ENCODE measurements at regions not wholly inside any gene's neighbourhood (a gene's known extent, or its start where the extent isn't known, plus 50 kb on each side); places are given as distances from the start of the nearest gene placed in this dataset.

DNA sequence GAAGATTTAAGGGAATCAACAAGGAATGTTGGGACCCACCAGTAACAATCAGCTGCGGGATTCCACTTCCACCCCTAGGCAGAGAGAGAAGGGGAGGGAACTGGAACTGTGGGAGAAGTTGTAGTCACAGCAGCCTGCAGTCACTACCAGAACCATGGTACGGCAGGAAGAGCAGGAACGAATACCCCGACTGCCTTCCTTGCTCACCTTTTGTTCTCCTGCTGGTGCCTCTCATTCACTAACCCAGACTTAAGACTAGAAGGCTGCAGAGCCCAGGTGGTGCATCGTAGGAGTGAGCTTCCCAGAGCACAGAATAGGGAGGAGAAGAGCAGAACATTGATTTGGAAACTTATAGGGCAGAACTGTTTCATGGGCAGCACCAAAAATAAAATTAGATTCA lies 154.2 kb downstream of the DYRK2 start:
- Mint-ChIP-seq H3K4me1 (ENCODE audit: insufficient read depth, unreplicated experiment) (no peaks in the 10 kb centered on the region), H3K4me3 (ENCODE audit: unreplicated experiment) (no peak overlapping the region), H3K9me3 (ENCODE audit: unreplicated experiment) (no peaks in the 10 kb centered on the region), H3K36me3 (ENCODE audit: insufficient read depth, unreplicated experiment) (no peaks in the 10 kb centered on the region), H3K27ac (ENCODE audit: low read depth, unreplicated experiment) (no peak overlapping the region), H3K27me3 (ENCODE audit: insufficient read depth, unreplicated experiment) (no peaks in the 10 kb centered on the region)
- no peak for TF ChIP-seq CTCF (IDR thresholded peaks at IDR 0.05; ENCODE audit: unreplicated experiment)
- POLR2A ChIA-PET: interaction anchor here (0.7 kb wide), 1 partner anchor 13 kb away, joined by 3 read pairs; no protein-coding TSS in a partner anchor
- intact Hi-C loops (cut with micrococcal nuclease): no loop called here
- no peak for DNase-seq (ENCODE audit: unreplicated experiment)
- CTCF ChIA-PET: no interaction called here
- BruUV-seq (replicated peaks): no TSS peak

DNA sequence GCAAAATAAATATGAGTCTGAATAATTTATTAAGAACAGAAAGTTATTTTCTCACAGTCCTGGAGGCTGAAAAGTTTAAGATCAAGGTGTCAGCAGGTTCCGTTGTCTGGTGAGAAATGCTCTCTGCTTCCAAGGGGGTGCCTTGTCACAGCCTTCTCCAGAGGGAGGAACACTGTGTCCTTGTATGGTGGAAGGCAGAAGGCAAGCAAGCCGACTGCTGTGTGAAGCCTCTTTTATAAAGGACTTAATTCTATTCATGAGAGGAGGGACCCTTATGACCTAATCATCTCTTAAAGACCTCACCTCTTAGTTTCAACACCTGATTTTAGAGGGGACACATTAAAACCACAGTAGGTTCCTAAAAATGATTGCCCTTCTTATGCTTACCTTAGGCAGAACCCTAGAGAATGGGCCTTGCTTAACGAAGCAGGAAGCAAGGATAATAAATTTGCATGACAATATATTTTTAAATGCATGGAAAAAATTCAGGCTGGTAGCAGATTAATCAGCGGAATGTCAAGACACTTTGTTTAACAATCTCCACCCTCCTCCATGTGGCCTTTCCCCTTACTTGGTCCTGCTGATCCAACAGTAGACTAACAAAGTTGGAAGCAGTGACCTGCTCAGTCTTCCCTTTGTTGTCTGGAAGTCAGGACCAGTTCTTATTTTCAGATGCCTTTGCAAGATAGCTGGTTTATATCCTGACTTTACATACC lies 154.9 kb downstream of the DYRK2 start:
- Mint-ChIP-seq H3K27me3 (ENCODE audit: insufficient read depth, unreplicated experiment) (no peaks in the 10 kb centered on the region), H3K4me3 (ENCODE audit: unreplicated experiment) (no peak overlapping the region), H3K4me1 (ENCODE audit: insufficient read depth, unreplicated experiment) (no peaks in the 10 kb centered on the region), H3K36me3 (ENCODE audit: insufficient read depth, unreplicated experiment) (no peaks in the 10 kb centered on the region), H3K9me3 (ENCODE audit: unreplicated experiment) (no peaks in the 10 kb centered on the region), H3K27ac (ENCODE audit: low read depth, unreplicated experiment) (no peak overlapping the region)
- BruUV-seq (replicated peaks): no TSS peak
- no peak for TF ChIP-seq CTCF (IDR thresholded peaks at IDR 0.05; ENCODE audit: unreplicated experiment)
- intact Hi-C loops (cut with micrococcal nuclease): no loop called here
- CTCF ChIA-PET: no interaction called here
- no peak for DNase-seq (ENCODE audit: unreplicated experiment)
- POLR2A ChIA-PET: no interaction called here

- Mint-ChIP-seq H3K4me3 (ENCODE audit: unreplicated experiment) (no peak overlapping the region), H3K27ac (ENCODE audit: low read depth, unreplicated experiment) (no peak overlapping the region), H3K27me3 (ENCODE audit: insufficient read depth, unreplicated experiment) (no peaks in the 10 kb centered on the region), H3K36me3 (ENCODE audit: insufficient read depth, unreplicated experiment) (no peaks in the 10 kb centered on the region), H3K9me3 (ENCODE audit: unreplicated experiment) (no peaks in the 10 kb centered on the region), H3K4me1 (ENCODE audit: insufficient read depth, unreplicated experiment) (no peaks in the 10 kb centered on the region)
- BruUV-seq (replicated peaks): no TSS peak
- CTCF ChIA-PET: no interaction called here
- DNase-seq (ENCODE audit: unreplicated experiment): no peak
- intact Hi-C loops (cut with micrococcal nuclease): no loop called here
- TF ChIP-seq CTCF (IDR thresholded peaks at IDR 0.05; ENCODE audit: unreplicated experiment): no peak
- POLR2A ChIA-PET: no interaction called here
Observed at GRCh38 chr12:67804168-67804567, 155.6 kb downstream of the DYRK2 start.

GRCh38 chr12:67807814-67808213 lies 159.3 kb downstream of the DYRK2 start:
- intact Hi-C loops (cut with micrococcal nuclease): no loop called here
- H3K4me1 Mint-ChIP-seq (ENCODE audit: insufficient read depth, unreplicated experiment): no peaks in the 10 kb centered on the region
- DNase-seq (ENCODE audit: unreplicated experiment): no peak
- H3K27me3 Mint-ChIP-seq (ENCODE audit: insufficient read depth, unreplicated experiment): no peaks in the 10 kb centered on the region
- peaks cover 9% of the 10 kb centered on the region for H3K9me3 Mint-ChIP-seq (ENCODE audit: unreplicated experiment)
- H3K36me3 Mint-ChIP-seq (ENCODE audit: insufficient read depth, unreplicated experiment): no peaks in the 10 kb centered on the region
- no peak overlapping the region for H3K27ac Mint-ChIP-seq (ENCODE audit: low read depth, unreplicated experiment)
- no TSS peak for BruUV-seq (replicated peaks)
- ChIA-PET CTCF (no interaction called here), POLR2A (interaction anchor here (0.7 kb wide), 1 partner anchor 91 kb away, joined by 4 read pairs; no protein-coding TSS in a partner anchor)
- TF ChIP-seq CTCF (IDR thresholded peaks at IDR 0.05; ENCODE audit: unreplicated experiment): no peak
- no peak overlapping the region for H3K4me3 Mint-ChIP-seq (ENCODE audit: unreplicated experiment)
